Transverse colon (tissue), 3 donors: ENCODE measurements at regions not wholly inside any gene's neighbourhood (a gene's known extent, or its start where the extent isn't known, plus 50 kb on each side); places are given as distances from the start of the nearest gene placed in this dataset.

Experiments
- CTCF ChIP-seq, 5 experiments: fragments of 200-600 bp in 3 of 5; fragments of 450-650 bp in 2 of 5; sonication (generic) in 3 of 5; IDR thresholded peaks; 1 replicate in 2 of 5; 2 replicates in 3 of 5; pipeline ENCODE4 v1.5.1; 2016 to 2017; ENCODE audit warnings: antibody characterized with exemption in 5 of 5, inconsistent platforms in 3 of 5, mild to moderate bottlenecking in 2 of 5, moderate library complexity in 1 of 5
- EP300 ChIP-seq: sonication (generic); formaldehyde crosslinking; IDR thresholded peaks from one replicate; pipeline ENCODE4 v1.6.1; 2017; ENCODE audit warnings: antibody characterized with exemption, low read depth
- POLR2A ChIP-seq: fragments of 450-650 bp; IDR thresholded peaks from one replicate; pipeline ENCODE4 v1.6.1; 2016; ENCODE audit warnings: antibody characterized with exemption, mild to moderate bottlenecking, moderate library complexity

- TF ChIP-seq CTCF (IDR thresholded peaks at IDR 0.05) = no peak
- no peak for TF ChIP-seq POLR2A
- TF ChIP-seq EP300 = no peak
Observed at GRCh38 chr17:27380551-27380950, 75.7 kb upstream of the KSR1 start.
